Middle frontal gyrus (tissue), 1 donor: ENCODE measurements at regions not wholly inside any gene's neighbourhood (a gene's known extent, or its start where the extent isn't known, plus 50 kb on each side); places are given as distances from the start of the nearest gene placed in this dataset.
"Not testable (repeated sequence)": the region's sequence is repeated elsewhere in the genome, so short reads cannot be mapped to it uniquely, and the experiment has no call there.

ENCODE experiments used
- DNase-seq: peaks from one replicate; pipeline ENCODE4 v3.0.0-alpha.2; 2015; ENCODE audit warnings: low spot score; ENCODE audit errors: extremely low spot score

DNA sequence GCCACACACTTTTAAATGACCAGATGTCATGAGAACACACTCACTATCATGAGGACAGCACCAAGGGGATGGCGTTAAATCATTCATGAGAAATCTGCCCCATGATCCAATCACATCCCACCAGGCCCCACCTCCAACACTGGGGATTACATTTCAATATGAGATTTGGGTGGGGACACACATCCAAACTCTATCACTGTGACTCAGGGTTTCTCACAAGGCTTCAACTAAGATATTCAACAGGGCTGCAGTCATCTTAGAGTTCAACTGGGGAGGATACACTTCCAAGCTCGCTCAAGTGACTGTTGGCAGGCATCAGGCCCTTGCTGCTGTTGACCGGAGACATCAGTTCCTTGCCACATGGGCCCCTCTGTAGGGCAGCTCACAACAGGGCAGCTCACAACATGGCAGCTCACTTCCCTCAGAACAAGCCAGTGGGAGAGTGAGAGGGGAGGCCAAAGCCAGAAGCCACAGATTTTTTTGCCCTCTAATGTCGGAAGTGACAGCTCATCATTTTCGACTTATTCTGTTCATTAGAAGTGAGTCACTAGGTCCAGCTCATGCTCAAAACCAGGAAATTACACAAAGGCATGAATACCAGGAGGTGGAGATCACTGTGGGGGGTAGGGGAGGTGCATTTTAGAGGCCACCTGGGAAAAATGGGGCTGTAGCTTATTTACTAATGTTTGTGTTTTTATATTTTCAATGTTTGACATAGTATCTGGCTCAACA is 50.8 kb upstream of the PTHLH start:
- DNase-seq, result no peak

GRCh38 chr12:28024231-28024995 is 51.9 kb upstream of the PTHLH start:
- no peak for DNase-seq

- DNase-seq, result no peak
These were observed 53.4 kb upstream of the PTHLH start for GRCh38 chr12:28025821-28026505.

- DNase-seq, result no peak
These were observed 54.2 kb upstream of the PTHLH start for GRCh38 chr12:28026701-28027100.

- DNase-seq, result no peak
These were observed 54.8 kb upstream of the PTHLH start for GRCh38 chr12:28027328-28027727.

GRCh38 chr12:28027947-28028724 is 55.6 kb upstream of the PTHLH start:
- no peak for DNase-seq

GRCh38 chr12:28032811-28033537 is 60.4 kb upstream of the PTHLH start:
- no peak for DNase-seq

DNA sequence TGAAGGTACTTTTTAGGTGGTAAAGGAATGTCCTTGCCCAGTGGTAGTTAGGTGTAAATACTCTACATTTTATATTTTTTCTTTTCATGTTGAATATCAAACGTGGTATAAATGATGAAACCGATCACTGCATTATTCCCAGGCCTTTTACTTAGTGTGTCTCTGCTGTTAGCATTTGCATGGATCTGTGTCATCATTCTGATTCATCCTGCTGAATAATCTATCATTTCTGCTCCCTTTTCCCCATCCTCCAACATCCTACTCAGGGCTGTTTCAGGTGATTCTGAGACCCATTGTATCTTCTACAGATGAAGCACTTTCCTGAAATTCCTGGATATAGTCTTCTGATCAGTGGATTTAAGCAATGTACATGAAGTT is 61.0 kb upstream of the PTHLH start:
- DNase-seq, result no peak

DNA sequence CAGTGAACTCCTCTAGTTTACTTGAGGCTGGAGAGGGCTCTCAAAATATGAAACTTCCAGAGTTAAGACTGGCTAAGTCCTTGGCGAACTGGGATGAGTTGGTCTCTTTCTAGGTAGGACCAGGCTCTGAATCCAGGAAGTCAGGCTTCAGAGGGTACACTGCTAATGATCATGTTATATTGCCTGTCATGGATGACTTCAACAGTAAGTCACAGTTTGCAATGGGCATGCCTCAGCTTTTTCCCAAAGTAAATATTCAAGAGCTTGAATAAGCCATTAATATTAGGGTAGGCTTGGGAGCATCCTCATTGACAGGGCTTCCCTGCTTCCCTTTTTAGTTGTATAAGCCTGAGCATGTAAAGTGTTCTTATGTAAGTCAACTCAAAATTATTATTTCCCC is 61.7 kb upstream of the PTHLH start:
- DNase-seq, result no peak

GRCh38 chr12:28035500-28035899 is 63.0 kb upstream of the PTHLH start:
- DNase-seq, result no peak

- DNase-seq, result no peak
These were observed 64.4 kb upstream of the PTHLH start for GRCh38 chr12:28036940-28037339.

GRCh38 chr12:28040246-28040645 is 67.7 kb upstream of the PTHLH start:
- no peak for DNase-seq

- DNase-seq, result not testable (repeated sequence)
These were observed 74.1 kb upstream of the PTHLH start for GRCh38 chr12:28046600-28046999.

DNA sequence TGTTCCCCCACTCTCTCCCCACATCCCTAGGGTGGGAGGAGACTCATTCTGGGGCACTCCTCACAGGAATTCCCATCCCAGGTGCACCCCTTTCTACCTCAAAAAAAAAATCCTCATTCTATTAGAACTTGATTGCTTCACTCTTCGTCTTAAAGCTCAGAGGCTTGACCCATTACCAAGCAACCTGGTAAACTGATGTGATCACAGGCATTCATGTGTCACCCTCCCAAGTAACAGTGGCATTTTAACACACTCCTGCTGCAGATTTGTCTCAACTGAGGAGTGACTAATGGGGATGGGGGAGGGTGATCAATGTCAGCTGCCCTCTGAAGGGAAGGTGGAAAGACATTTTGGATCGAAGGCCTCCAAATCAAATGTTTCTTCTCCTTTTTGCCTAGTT is 78.1 kb upstream of the PTHLH start:
- no peak for DNase-seq

DNA sequence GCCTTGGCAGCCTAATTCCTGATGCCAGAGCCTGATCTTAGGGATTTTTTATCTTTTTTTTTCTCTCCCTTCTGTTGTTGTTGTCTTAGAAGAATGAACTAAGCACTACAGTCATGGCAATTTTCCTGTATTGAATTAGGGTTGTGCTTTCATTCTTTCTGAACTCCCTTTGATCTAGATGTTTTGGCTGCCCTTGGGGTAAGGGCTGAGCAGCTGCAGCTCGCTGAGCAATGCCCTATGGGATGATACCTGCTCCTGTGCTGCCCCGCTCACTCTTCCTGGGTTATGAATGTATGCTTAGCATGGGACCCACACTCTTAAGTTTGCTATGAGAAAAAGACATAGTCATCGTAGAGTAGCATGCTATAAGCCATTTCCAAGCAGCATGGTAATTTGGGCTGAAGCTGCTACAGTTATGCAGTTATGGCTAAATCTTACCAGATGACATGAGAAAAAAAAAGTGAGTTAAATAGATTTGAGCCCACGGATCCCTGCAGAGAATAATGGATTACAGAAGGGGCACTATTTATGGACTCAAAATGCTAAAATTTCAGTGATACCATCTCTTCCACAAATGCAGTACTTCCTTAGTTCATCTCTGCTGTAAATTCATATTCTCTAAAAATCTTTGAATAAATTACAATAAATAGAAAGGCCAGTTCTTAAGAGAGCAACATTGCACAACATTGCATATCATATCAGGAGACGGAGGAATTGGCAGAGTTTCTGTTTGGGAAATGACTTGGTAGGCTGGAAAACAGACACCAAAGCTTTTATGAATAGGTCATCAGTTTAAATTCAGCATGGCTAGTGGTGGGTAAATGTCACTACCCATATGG is 79.2 kb upstream of the PTHLH start:
- DNase-seq, result no peak

DNA sequence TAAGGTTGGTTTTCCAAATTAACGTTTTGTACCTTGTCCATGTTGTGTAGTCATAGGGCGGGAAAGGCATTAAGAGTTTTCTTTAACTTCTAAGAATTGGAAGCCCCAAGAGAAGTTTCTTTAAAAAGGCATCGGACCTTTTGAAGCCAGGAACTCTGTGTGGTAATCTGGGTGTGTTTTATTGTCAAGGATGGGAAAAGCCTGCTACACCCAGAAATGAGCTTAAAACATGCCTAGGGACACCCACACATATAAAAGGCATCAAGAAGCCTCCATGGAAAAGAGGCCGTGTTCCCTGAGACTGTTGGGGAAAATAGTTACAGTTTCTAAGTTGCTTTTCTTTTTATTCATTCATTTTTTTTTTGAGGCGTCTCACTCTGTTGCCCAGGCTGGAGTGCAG is 81.0 kb upstream of the PTHLH start:
- no peak for DNase-seq

DNA sequence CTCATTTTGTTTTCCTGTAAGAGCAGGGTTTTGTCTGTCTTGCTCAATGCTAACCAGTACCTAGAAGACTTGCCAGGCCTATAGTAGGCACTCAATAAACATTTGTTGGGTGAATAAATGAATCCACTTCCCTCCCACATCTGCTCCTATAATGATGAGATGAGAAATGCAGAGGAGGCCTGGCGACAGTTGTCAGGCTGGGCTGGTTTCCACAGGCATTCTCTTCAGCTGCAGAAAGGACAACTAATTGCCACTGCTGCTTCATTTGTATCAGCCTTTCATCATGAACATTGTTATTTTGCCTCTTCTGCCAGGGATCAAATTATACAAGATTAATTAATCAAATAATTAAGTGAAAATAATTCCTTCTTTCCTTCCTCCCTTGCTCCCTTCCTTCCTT is 82.0 kb upstream of the PTHLH start:
- DNase-seq, result no peak

GRCh38 chr12:28057856-28058615 is 85.5 kb upstream of the PTHLH start:
- no peak for DNase-seq

DNA sequence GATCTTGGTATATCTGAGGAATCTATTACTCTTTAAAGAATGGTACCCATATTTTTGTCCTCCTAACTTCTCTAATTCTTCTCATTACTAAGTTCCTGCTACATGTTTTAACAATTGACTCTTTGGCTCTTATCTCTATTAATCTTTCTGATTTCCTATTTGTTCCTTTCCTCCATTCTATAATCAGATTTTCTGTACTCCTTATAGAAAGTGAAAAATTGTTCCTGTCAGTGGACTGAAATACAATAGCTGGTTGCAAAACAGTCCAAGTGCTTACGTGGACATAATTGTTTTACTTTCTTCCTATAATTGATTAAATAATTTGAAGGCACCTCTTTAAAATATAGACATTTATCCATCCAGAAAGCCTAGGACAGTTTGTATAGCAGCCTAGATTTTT is 86.7 kb upstream of the PTHLH start:
- no peak for DNase-seq
